Mesothelial cell of epicardium (in vitro differentiated cells): ENCODE measurements at regions not wholly inside any gene's neighbourhood (a gene's known extent, or its start where the extent isn't known, plus 50 kb on each side); places are given as distances from the start of the nearest gene placed in this dataset.

Source experiments
- DNase-seq, 2 experiments: peaks; one replicate each; pipeline ENCODE4 v3.0.0; 2021; ENCODE audit warnings: low spot score in 2 of 2; ENCODE audit not compliant: unreplicated experiment in 2 of 2
- H3K27ac Mint-ChIP-seq: 2 replicates; pipeline ENCODE4 v1.8.0; 2021; ENCODE audit warnings: mixed read lengths
- H3K27me3 Mint-ChIP-seq: 2 replicates; pipeline ENCODE4 v1.8.0; 2021; ENCODE audit warnings: low read depth, mixed read lengths
- H3K36me3 Mint-ChIP-seq: 2 replicates; pipeline ENCODE4 v1.8.0; 2021; ENCODE audit warnings: mixed read lengths
- H3K4me1 Mint-ChIP-seq: 2 replicates; pipeline ENCODE4 v1.8.0; 2021; ENCODE audit warnings: mixed read lengths
- H3K4me3 Mint-ChIP-seq: 2 replicates; pipeline ENCODE4 v1.8.0; 2021; ENCODE audit warnings: mild to moderate bottlenecking, moderate library complexity, mixed read lengths
- H3K9me3 Mint-ChIP-seq: 2 replicates; pipeline ENCODE4 v1.8.0; 2021; ENCODE audit warnings: mixed read lengths
- CTCF ChIP-seq: fragments of 200-600 bp; sonication (generic); IDR thresholded peaks from one replicate; pipeline ENCODE4 v1.5.0; 2021; ENCODE audit warnings: antibody characterized with exemption; ENCODE audit not compliant: unreplicated experiment

DNA sequence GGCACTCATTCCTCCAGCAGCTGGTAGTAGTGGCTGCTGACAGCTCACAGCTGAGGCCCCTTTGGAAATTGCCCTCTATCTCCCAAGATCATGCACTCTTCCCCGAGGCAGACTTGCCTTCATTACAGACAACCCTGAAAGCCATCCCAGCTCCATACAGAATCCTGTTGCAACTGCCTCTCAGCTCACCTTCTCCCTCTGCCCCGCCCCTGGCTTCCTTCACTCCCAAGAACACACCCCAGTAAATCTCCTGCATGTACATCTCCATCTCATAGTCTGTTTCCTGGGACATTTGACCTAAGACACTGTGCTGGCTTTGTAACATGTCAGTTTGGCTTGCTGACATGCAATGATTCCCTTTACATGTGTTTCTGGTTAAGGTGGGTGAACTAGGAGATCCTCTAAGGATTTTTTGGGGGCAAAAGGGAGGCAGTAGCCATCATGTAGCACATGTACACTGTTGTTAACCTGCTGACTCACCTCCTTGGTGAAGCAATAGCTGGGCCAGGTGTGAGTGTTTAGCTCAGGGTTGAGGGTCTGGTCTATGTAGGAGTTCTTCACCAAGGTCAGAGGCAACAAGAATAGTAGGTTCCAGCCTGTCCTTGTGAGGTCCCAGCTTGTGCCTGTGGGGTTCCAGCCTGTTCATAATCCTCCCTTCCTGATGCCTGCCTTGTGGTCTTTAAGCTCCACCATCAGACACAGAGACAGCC lies 179.6 kb downstream of the CSNK2A3 start:
- DNase-seq = no peak
- no peak for TF ChIP-seq CTCF
- Mint-ChIP-seq H3K36me3 (no peaks in the 10 kb centered on the region), H3K4me1 (peaks cover 23% of the 10 kb centered on the region), H3K4me3 (no peak overlapping the region), H3K27ac (no peak overlapping the region), H3K9me3 (peaks cover 8% of the 10 kb centered on the region), H3K27me3 (no peaks in the 10 kb centered on the region)

GRCh38 chr11:11171854-11172253 lies 181.2 kb downstream of the CSNK2A3 start:
- H3K4me1 Mint-ChIP-seq = peaks cover 13% of the 10 kb centered on the region
- DNase-seq = no peak
- no peaks in the 10 kb centered on the region for H3K36me3 Mint-ChIP-seq
- H3K27me3 Mint-ChIP-seq = no peaks in the 10 kb centered on the region
- no peak for TF ChIP-seq CTCF
- no peak overlapping the region for H3K4me3 Mint-ChIP-seq
- no peak overlapping the region for H3K27ac Mint-ChIP-seq
- H3K9me3 Mint-ChIP-seq = peaks cover 8% of the 10 kb centered on the region

DNA sequence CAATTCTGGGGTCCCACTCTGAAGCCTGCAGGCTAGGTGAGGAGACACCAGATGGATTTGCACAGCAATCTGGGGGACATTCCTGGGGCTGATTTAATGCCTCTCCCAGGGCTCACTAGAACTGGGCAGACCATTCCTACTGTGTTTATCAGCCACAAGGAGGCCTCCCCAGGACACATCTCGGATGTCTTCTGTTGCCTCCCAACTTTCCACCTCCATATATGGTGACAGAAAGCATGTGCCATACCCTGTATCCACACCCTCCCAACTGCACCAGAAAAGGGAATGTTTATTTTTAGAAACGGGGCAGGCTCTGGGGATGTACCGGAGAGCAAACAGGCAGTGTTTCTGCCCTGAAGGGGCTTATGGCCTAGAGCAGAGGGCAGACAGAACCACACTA lies 181.8 kb downstream of the CSNK2A3 start:
- peaks cover 13% of the 10 kb centered on the region for H3K4me1 Mint-ChIP-seq
- no peak overlapping the region for H3K4me3 Mint-ChIP-seq
- H3K9me3 Mint-ChIP-seq = peaks cover 12% of the 10 kb centered on the region

DNA sequence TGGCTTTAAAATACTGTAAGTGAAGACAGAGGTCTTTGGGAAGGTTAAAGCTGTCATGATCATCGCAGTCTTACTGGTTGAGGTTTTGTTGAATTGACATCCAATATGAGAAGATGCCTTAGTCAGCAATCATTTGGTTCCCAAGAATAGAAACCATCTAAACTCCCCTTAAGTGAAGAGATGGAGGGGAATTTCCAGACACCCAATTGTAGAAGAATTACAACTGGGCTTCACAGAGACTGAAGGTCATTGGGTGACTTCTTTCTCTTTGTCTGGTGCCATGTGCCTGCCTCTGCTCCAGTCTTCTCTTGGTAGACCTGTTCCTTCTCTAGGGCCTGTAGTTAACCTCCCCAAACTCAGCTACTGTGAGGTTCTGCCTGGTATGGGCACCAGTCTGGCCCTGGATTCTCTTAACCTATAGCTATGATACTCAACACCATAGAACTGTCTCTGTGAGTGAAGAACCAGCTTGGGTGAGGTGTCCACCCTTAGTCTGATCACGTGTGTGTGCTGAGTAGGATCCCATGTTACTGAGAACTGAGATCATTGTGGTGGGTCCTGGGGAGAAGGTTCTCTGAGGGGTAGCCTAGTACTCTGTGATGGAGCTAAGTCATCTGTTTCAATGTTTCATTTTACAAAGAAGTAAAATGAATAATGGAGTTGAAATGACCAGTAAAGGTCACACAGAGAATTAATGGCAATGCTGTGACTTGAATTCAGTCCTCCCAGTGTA lies 182.5 kb downstream of the CSNK2A3 start:
- Mint-ChIP-seq H3K9me3 (peaks cover 11% of the 10 kb centered on the region), H3K27me3 (no peaks in the 10 kb centered on the region), H3K27ac (no peak overlapping the region), H3K4me3 (no peak overlapping the region), H3K36me3 (no peaks in the 10 kb centered on the region), H3K4me1 (peaks cover 13% of the 10 kb centered on the region)
- TF ChIP-seq CTCF = no peak
- no peak for DNase-seq

More for the DNA sequence above, 181.8 kb downstream of the CSNK2A3 start:
- H3K27me3 Mint-ChIP-seq = no peaks in the 10 kb centered on the region
- no peak for DNase-seq
- H3K36me3 Mint-ChIP-seq = no peaks in the 10 kb centered on the region
- no peak for TF ChIP-seq CTCF
- no peak overlapping the region for H3K27ac Mint-ChIP-seq

GRCh38 chr11:11169715-11170351 lies 183.2 kb downstream of the CSNK2A3 start:
- no peak for DNase-seq
- Mint-ChIP-seq H3K36me3 (no peaks in the 10 kb centered on the region), H3K4me3 (no peak overlapping the region), H3K27me3 (no peaks in the 10 kb centered on the region), H3K4me1 (peaks cover 13% of the 10 kb centered on the region), H3K27ac (no peak overlapping the region), H3K9me3 (peaks cover 8% of the 10 kb centered on the region)
- no peak for TF ChIP-seq CTCF
